CD4-positive, CD25-positive, alpha-beta regulatory T cell (primary cell): ENCODE measurements at regions not wholly inside any gene's neighbourhood (a gene's known extent, or its start where the extent isn't known, plus 50 kb on each side); places are given as distances from the start of the nearest gene placed in this dataset.

Experiments
- ATAC-seq, 2 donors: fragments of 150-1000 bp; cut with Tn5 transposase; one replicate each; pipeline ENCODE4 v1.10.0; 2021; ENCODE audit warnings: low read depth in 2 of 2, moderate number of reproducible peaks in 2 of 2, moderate library complexity in 1 of 2
- DNase-seq, 3 donors: peaks; one replicate each; pipeline versions ENCODE4 v3.0.0 to v3.0.0-alpha.2; 2012 to 2022; ENCODE audit warnings: mixed read lengths in 1 of 3
- H3K27ac ChIP-seq: one replicate; pipeline ENCODE4 v1.7.0; 2013; ENCODE audit warnings: mild to moderate bottlenecking, low read length; ENCODE audit not compliant: insufficient read depth, poor library complexity, severe bottlenecking
- H3K27me3 ChIP-seq: one replicate; pipeline ENCODE4 v1.7.0; 2013; ENCODE audit warnings: low read length; ENCODE audit not compliant: control insufficient read depth, insufficient read depth
- H3K36me3 ChIP-seq: one replicate; pipeline ENCODE4 v1.7.0; 2013; ENCODE audit warnings: mild to moderate bottlenecking, low read length, moderate library complexity; ENCODE audit not compliant: control insufficient read depth, insufficient read depth
- H3K4me1 ChIP-seq: 2 replicates; pipeline ENCODE4 v1.7.0; 2013; ENCODE audit warnings: mild to moderate bottlenecking, low read length; ENCODE audit not compliant: insufficient read depth, control insufficient read depth, poor library complexity, severe bottlenecking
- H3K4me3 ChIP-seq: one replicate; pipeline ENCODE4 v1.7.0; 2013; ENCODE audit warnings: low read depth, mild to moderate bottlenecking, low read length, moderate library complexity
- H3K9me3 ChIP-seq, 2 experiments: 1 replicate in 1 of 2; 2 replicates in 1 of 2; pipeline ENCODE4 v1.7.0; 2013; ENCODE audit warnings: low read length in 2 of 2, mild to moderate bottlenecking in 1 of 2, moderate library complexity in 1 of 2; ENCODE audit not compliant: control insufficient read depth in 2 of 2
- H3K27ac Mint-ChIP-seq, 3 donors: one replicate each; pipeline ENCODE4 v1.8.0; 2020 to 2022; ENCODE audit warnings: mild to moderate bottlenecking in 3 of 3, mixed read lengths in 3 of 3, moderate library complexity in 2 of 3
- H3K27me3 Mint-ChIP-seq: one replicate; pipeline ENCODE4 v1.8.0; 2022; ENCODE audit warnings: mild to moderate bottlenecking, mixed read lengths
- H3K36me3 Mint-ChIP-seq: one replicate; pipeline ENCODE4 v1.8.0; 2020; ENCODE audit warnings: mixed read lengths
- H3K4me1 Mint-ChIP-seq, 4 donors: one replicate each; pipeline ENCODE4 v1.8.0; 2020 to 2022; ENCODE audit warnings: mixed read lengths in 4 of 4, mild to moderate bottlenecking in 1 of 4
- H3K4me3 Mint-ChIP-seq, 4 donors: one replicate each; pipeline ENCODE4 v1.8.0; 2020 to 2022; ENCODE audit warnings: mild to moderate bottlenecking in 4 of 4, mixed read lengths in 4 of 4, moderate library complexity in 3 of 4
- H3K9me3 Mint-ChIP-seq, 7 donors: one replicate each; pipeline ENCODE4 v1.8.0; 2020 to 2022; ENCODE audit warnings: mixed read lengths in 7 of 7, mild to moderate bottlenecking in 3 of 7, moderate library complexity in 2 of 7

DNA sequence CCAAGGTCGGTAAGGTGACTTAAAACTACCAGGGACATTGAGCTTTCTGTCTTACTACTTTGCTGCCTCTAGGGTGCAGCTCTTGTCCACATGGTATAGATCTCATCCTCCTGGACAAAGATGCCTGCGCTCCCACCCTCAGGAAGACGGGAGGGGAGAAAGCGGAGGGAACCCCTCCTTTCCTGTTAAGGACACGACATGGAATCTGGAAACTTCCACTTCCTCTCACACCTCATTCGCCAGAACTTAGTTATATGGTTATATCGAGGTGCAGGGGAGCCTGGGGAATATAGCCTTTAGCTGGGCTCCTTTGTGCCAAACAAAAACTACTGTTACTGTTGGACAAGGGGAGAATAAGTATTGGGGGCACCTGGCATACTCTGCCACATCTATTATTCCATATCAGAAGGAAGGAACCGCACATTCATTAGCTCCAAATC is 224.3 kb upstream of the TSHZ2 start:
- no peaks in the 10 kb centered on the region for H3K9me3 ChIP-seq
- H3K36me3 ChIP-seq = no peaks in the 10 kb centered on the region
- H3K27me3 Mint-ChIP-seq = no peaks in the 10 kb centered on the region
- DNase-seq (no peak), ATAC-seq (no peak)
- H3K4me3 Mint-ChIP-seq = no peak overlapping the region
- peaks cover 0 to under 1% (median 0%) of the 10 kb centered on the region in 7 donors for H3K9me3 Mint-ChIP-seq
- no peaks in the 10 kb centered on the region for H3K36me3 Mint-ChIP-seq
- H3K27me3 ChIP-seq = peaks cover 3% of the 10 kb centered on the region
- H3K4me1 Mint-ChIP-seq = no peaks in the 10 kb centered on the region
- no peak overlapping the region for H3K27ac Mint-ChIP-seq
- no peak overlapping the region for H3K27ac ChIP-seq
- H3K4me3 ChIP-seq = no peak overlapping the region
- no peaks in the 10 kb centered on the region for H3K4me1 ChIP-seq

DNA sequence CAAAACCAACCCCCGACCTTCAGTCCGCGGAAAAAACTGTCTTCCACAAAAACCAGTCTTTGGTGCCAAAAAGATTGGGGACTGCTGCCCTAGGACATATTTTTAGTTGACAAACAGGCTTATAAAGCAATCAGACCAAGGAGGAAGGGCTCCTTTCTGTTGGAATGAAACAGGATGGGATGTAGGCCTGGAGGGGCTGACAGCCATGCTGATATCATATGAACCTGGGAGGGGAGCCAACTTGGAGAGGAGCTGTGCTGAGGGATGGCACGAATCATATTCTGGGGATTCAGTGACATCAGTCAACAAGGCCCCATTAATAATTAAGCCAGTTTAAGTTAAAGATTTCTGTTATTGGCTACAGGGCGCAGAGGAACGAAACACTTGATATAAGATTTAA is 225.4 kb upstream of the TSHZ2 start:
- DNase-seq (no peak), ATAC-seq (no peak)
- Mint-ChIP-seq H3K27ac (no peak overlapping the region), H3K36me3 (no peaks in the 10 kb centered on the region), H3K9me3 (peaks cover 0 to 1% (median 0%) of the 10 kb centered on the region in 7 donors), H3K4me3 (no peak overlapping the region), H3K27me3 (no peaks in the 10 kb centered on the region), H3K4me1 (no peaks in the 10 kb centered on the region)
- Histone ChIP-seq H3K4me3 (no peak overlapping the region), H3K27me3 (peaks cover 3% of the 10 kb centered on the region), H3K36me3 (no peaks in the 10 kb centered on the region), H3K9me3 (no peaks in the 10 kb centered on the region), H3K4me1 (no peaks in the 10 kb centered on the region), H3K27ac (no peak overlapping the region)

DNA sequence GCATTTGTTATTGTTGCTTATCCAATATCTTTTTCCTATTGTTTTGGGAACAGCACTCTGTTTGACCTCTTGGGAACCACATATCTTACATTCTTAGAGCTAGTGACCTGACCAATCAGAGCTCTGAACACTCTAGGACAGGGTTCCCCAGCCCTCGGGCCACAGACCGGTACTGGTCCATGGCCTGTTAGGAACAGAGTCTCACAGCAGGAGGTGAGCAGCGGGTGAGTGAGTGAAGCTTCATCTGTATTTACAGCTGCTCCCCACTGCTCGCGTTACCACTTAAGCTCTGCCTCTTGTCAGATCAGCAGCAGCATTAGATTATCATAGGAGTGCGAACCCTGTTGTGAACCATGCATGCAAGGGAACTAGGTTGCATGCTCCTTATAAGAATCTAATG is 226.0 kb upstream of the TSHZ2 start:
- Histone ChIP-seq H3K27ac (no peak overlapping the region), H3K4me1 (no peaks in the 10 kb centered on the region), H3K27me3 (peaks cover 3% of the 10 kb centered on the region), H3K4me3 (no peak overlapping the region), H3K9me3 (no peaks in the 10 kb centered on the region), H3K36me3 (no peaks in the 10 kb centered on the region)
- no peaks in the 10 kb centered on the region for H3K27me3 Mint-ChIP-seq
- no peaks in the 10 kb centered on the region for H3K4me1 Mint-ChIP-seq
- no peak overlapping the region for H3K4me3 Mint-ChIP-seq
- H3K36me3 Mint-ChIP-seq = no peaks in the 10 kb centered on the region
- no peak for DNase-seq
- no peak for ATAC-seq
- peaks cover 0 to 1% (median 0%) of the 10 kb centered on the region in 7 donors for H3K9me3 Mint-ChIP-seq
- H3K27ac Mint-ChIP-seq = no peak overlapping the region

DNA sequence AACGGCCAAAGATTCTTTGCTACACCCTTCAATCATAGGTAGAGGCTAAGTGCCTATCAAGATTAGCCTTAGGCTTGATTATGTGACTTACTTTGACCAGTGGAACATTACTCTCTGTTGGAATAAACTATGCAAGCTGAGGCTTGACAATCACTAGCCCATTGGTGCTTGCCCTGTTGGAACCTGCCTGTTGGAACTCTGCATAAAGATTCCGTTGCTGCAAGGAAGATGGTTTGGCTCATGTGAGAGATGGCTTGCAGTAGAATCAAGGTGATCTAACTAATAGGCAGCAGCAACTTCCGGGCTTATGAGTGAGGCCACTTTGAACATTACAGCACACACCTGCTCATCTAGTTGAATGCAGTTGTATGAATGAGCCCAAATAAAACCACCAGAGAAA is 227.7 kb upstream of the TSHZ2 start:
- Histone ChIP-seq H3K4me1 (no peaks in the 10 kb centered on the region), H3K36me3 (no peaks in the 10 kb centered on the region), H3K4me3 (no peak overlapping the region), H3K27me3 (peaks cover 3% of the 10 kb centered on the region), H3K27ac (no peak overlapping the region), H3K9me3 (no peaks in the 10 kb centered on the region)
- DNase-seq (no peak), ATAC-seq (no peak)
- no peaks in the 10 kb centered on the region for H3K36me3 Mint-ChIP-seq
- H3K4me1 Mint-ChIP-seq = no peaks in the 10 kb centered on the region
- H3K27me3 Mint-ChIP-seq = no peaks in the 10 kb centered on the region
- peaks cover 0 to 1% (median 0%) of the 10 kb centered on the region in 7 donors for H3K9me3 Mint-ChIP-seq
- H3K4me3 Mint-ChIP-seq = no peak overlapping the region
- no peak overlapping the region for H3K27ac Mint-ChIP-seq

DNA sequence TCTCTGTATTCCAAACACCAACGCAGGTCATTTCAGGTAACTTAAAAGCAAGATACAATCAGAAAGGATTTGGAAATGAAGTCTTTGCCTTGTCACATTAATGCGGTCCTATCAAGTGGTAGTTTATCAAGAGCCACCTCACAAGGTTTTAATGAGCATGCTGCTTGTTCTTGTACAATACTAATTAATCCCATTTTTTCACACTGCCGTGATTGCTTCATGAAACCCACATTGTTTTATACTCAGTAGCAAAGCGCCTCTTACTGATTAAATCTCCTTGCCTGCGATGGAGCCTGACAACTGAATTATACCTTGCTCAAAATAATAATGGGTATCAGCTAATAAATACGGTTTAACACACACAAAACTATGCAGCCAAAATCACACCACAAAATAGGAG is 234.1 kb upstream of the TSHZ2 start:
- Mint-ChIP-seq H3K9me3 (peaks cover 0 to 5% (median 0%) of the 10 kb centered on the region in 7 donors), H3K27me3 (no peaks in the 10 kb centered on the region), H3K4me1 (no peaks in the 10 kb centered on the region), H3K36me3 (no peaks in the 10 kb centered on the region), H3K4me3 (no peak overlapping the region), H3K27ac (no peak overlapping the region)
- H3K9me3 ChIP-seq = no peaks in the 10 kb centered on the region
- H3K4me1 ChIP-seq = no peaks in the 10 kb centered on the region
- no peak for ATAC-seq
- H3K27ac ChIP-seq = no peak overlapping the region
- no peak overlapping the region for H3K4me3 ChIP-seq
- no peaks in the 10 kb centered on the region for H3K36me3 ChIP-seq
- no peak for DNase-seq
- no peaks in the 10 kb centered on the region for H3K27me3 ChIP-seq

DNA sequence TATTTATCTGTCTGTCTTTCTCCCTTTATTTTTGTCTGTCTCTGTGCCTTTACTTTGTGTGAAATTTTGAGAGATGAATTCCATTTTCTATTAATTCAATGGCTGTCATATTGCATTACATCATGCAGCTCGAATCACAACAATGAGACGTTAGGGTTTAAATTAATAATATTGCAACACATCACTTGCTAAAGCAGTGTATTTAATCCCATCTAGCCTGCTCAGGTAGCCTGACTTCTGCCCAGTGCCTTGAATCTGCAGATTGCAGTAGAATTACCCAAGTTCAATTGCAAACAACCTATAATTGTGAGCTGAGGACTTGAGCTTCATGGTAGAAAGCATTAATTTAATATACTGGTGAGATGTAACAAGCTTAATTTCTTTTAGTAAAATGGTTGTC is 235.7 kb upstream of the TSHZ2 start:
- no peak for ATAC-seq
- H3K9me3 ChIP-seq = no peaks in the 10 kb centered on the region
- H3K27ac ChIP-seq = no peak overlapping the region
- no peak overlapping the region for H3K27ac Mint-ChIP-seq
- peaks cover 0 to 5% (median 0%) of the 10 kb centered on the region in 7 donors for H3K9me3 Mint-ChIP-seq
- no peaks in the 10 kb centered on the region for H3K27me3 Mint-ChIP-seq
- H3K27me3 ChIP-seq = peaks cover 5% of the 10 kb centered on the region
- no peaks in the 10 kb centered on the region for H3K36me3 Mint-ChIP-seq
- no peak overlapping the region for H3K4me3 ChIP-seq
- no peaks in the 10 kb centered on the region for H3K36me3 ChIP-seq
- DNase-seq = no peak
- H3K4me3 Mint-ChIP-seq = no peak overlapping the region
- no peaks in the 10 kb centered on the region for H3K4me1 ChIP-seq
- no peaks in the 10 kb centered on the region for H3K4me1 Mint-ChIP-seq

DNA sequence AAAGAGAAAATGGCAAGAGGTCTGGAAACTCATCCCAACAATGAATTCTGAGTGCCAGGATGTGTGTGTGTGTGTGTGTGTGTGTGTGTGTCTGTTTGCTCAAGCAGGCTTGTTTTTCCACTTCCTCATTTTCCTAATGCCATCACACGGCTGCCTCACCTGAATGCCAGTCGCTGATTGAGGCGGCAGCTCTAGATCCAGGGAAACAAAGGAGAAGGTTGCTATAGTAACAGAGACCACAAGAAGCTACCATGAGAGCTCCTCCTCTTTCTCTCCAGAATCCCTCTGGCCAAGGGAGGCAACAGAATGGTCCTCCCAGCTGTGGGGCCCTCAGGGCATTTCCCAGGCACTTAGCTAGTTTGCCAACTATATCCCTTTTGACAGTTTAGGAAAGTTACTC is 241.1 kb upstream of the TSHZ2 start:
- Mint-ChIP-seq H3K27ac (no peak overlapping the region), H3K36me3 (no peaks in the 10 kb centered on the region), H3K27me3 (no peaks in the 10 kb centered on the region), H3K4me1 (no peaks in the 10 kb centered on the region), H3K9me3 (peaks cover 0 to 12% (median 3%) of the 10 kb centered on the region in 7 donors), H3K4me3 (no peak overlapping the region)
- peaks cover 0 to 5% of the 10 kb centered on the region in 2 experiments for H3K9me3 ChIP-seq
- no peak overlapping the region for H3K27ac ChIP-seq
- DNase-seq (no peak), ATAC-seq (no peak)
- peaks cover 5% of the 10 kb centered on the region for H3K27me3 ChIP-seq
- no peak overlapping the region for H3K4me3 ChIP-seq
- H3K36me3 ChIP-seq = no peaks in the 10 kb centered on the region
- H3K4me1 ChIP-seq = no peaks in the 10 kb centered on the region

DNA sequence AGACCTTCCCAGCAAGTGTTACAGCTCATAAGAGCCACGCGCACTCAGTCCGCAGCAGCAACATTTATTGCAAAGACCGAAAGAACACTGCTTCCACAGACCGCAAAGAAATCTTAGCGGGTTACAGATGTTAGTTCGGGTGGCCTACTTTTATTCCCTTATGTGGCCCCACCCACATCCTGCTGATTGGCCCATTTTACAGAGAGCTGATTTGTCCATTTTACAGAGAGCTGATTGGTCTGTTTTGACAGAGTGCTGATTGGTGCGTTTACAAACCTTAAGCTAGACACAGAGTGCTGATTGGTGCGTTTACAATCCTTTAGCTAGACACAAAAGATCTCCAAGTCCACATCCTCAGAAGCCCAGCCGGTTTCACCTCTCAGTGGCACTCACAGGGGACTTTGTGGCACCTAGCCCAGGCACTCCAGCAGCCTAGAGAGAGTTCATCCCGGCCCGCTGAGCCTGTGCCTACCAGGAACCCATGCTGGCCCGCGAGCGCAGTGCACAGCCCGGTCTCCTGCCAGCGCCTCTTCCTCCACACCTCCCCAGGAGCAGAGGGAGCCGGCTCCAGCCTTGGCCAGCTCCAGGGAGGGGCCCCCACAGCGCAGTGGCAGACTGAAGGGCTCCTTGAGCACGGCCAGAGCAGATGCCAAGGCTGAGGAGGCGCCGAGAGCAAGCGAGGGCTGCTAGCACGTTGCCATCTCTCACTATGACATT is 244.3 kb upstream of the TSHZ2 start:
- H3K4me1 Mint-ChIP-seq = no peaks in the 10 kb centered on the region
- H3K36me3 ChIP-seq = no peaks in the 10 kb centered on the region
- no peaks in the 10 kb centered on the region for H3K27me3 Mint-ChIP-seq
- no peaks in the 10 kb centered on the region for H3K4me1 ChIP-seq
- H3K27me3 ChIP-seq = peaks cover 5% of the 10 kb centered on the region
- ATAC-seq = no peak
- no peak overlapping the region for H3K4me3 Mint-ChIP-seq
- H3K9me3 ChIP-seq = peaks cover 0 to 5% of the 10 kb centered on the region in 2 experiments
- no peak for DNase-seq
- H3K27ac ChIP-seq = no peak overlapping the region
- H3K4me3 ChIP-seq = no peak overlapping the region
- H3K36me3 Mint-ChIP-seq = no peaks in the 10 kb centered on the region
- peaks cover 0 to 12% (median 0%) of the 10 kb centered on the region in 7 donors for H3K9me3 Mint-ChIP-seq
- no peak overlapping the region for H3K27ac Mint-ChIP-seq
